ENCODE measurements at regions not wholly inside any gene's neighbourhood (a gene's known extent, or its start where the extent isn't known, plus 50 kb on each side); places are given as distances from the start of the nearest gene placed in this dataset.

DNA sequence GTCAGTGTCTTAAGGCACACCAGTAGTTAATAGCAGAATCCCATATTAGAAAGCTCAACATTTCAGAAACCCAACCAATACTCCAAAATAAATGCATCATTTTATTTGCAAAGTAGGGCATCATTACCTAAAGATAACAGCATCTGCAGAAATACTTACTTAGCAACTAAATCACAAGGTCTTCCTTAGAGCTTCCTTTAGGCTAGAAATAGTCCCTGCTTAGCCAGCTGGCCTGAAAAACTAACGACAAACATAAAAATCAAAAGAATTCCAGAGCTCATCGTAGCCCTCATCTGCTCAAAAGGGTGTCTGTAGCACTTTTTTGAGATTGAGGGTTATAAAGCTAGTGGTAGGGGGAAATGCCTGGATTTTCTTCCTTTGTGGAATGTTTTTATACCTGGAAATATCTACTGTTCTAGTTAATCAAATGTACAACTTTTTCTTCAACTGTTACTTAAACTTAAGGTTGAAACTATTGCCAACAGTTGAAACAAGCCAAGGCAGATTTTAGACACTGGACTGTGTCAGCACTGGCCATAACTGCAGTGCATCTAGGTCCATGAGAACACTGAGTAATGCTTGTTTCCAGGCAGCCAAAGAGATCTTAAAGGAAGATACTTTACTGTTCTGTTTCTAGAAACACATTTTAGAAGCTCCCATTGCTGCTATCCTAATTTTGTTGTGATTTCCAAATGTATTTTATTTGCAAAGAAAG lies 129.4 kb upstream of the RASA1 start:
- POLR2A ChIA-PET, result no interaction called here
- no TSS peak for BruUV-seq (replicated peaks)
- ATAC-seq, result no peak
- no peak overlapping the region for H3K27ac ChIP-seq (ENCODE audit: low read length)
- in situ Hi-C loops (cut with HindIII; ENCODE audit: low pct_unique_long_range_greater_than_20kb, low sequenced_read_pairs) (no loop called here), intact Hi-C loops (cut with micrococcal nuclease; ENCODE audit: unreplicated experiment) (no loop called here)
- DNase-seq (ENCODE audit: low read depth, low spot score), result no peak
- H3K27me3 ChIP-seq (ENCODE audit: control insufficient read depth, insufficient read depth, low read length), result no peaks in the 10 kb centered on the region
- H3K36me3 ChIP-seq (ENCODE audit: control insufficient read depth, insufficient read depth, low read length), result no peaks in the 10 kb centered on the region
- no peak overlapping the region for H3K4me3 ChIP-seq (ENCODE audit: low read depth in 2 of 2, low read length in 2 of 2)
- TF ChIP-seq SIN3A (IDR thresholded peaks at IDR 0.05; ENCODE audit: borderline replicate concordance, insufficient read depth, low read depth, low read length) (no peak), TCF7L2 (IDR thresholded peaks at IDR 0.05; ENCODE audit: low read depth, low read length) (no peak), POLR2AphosphoS5 (IDR thresholded peaks at IDR 0.05; ENCODE audit: low read depth, low read length) (no peak)
- TF ChIP-seq, protein P1, sequence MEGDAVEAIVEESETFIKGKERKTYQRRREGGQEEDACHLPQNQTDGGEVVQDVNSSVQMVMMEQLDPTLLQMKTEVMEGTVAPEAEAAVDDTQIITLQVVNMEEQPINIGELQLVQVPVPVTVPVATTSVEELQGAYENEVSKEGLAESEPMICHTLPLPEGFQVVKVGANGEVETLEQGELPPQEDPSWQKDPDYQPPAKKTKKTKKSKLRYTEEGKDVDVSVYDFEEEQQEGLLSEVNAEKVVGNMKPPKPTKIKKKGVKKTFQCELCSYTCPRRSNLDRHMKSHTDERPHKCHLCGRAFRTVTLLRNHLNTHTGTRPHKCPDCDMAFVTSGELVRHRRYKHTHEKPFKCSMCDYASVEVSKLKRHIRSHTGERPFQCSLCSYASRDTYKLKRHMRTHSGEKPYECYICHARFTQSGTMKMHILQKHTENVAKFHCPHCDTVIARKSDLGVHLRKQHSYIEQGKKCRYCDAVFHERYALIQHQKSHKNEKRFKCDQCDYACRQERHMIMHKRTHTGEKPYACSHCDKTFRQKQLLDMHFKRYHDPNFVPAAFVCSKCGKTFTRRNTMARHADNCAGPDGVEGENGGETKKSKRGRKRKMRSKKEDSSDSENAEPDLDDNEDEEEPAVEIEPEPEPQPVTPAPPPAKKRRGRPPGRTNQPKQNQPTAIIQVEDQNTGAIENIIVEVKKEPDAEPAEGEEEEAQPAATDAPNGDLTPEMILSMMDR (IDR thresholded peaks at IDR 0.05), result no peak
- TF ChIP-seq, protein P2, sequence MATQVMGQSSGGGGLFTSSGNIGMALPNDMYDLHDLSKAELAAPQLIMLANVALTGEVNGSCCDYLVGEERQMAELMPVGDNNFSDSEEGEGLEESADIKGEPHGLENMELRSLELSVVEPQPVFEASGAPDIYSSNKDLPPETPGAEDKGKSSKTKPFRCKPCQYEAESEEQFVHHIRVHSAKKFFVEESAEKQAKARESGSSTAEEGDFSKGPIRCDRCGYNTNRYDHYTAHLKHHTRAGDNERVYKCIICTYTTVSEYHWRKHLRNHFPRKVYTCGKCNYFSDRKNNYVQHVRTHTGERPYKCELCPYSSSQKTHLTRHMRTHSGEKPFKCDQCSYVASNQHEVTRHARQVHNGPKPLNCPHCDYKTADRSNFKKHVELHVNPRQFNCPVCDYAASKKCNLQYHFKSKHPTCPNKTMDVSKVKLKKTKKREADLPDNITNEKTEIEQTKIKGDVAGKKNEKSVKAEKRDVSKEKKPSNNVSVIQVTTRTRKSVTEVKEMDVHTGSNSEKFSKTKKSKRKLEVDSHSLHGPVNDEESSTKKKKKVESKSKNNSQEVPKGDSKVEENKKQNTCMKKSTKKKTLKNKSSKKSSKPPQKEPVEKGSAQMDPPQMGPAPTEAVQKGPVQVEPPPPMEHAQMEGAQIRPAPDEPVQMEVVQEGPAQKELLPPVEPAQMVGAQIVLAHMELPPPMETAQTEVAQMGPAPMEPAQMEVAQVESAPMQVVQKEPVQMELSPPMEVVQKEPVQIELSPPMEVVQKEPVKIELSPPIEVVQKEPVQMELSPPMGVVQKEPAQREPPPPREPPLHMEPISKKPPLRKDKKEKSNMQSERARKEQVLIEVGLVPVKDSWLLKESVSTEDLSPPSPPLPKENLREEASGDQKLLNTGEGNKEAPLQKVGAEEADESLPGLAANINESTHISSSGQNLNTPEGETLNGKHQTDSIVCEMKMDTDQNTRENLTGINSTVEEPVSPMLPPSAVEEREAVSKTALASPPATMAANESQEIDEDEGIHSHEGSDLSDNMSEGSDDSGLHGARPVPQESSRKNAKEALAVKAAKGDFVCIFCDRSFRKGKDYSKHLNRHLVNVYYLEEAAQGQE (IDR thresholded peaks at IDR 0.05; ENCODE audit: insufficient read depth in 1 of 2, low read depth in 2 of 2, low read length in 1 of 2), result no peak
- CTCF ChIA-PET, result no interaction called here
- H3K9me3 ChIP-seq (ENCODE audit: control insufficient read depth, insufficient read depth, low read depth, low read length), result no peaks in the 10 kb centered on the region
- H3K4me1 ChIP-seq (ENCODE audit: control insufficient read depth, insufficient read depth, low read length), result no peaks in the 10 kb centered on the region

DNA sequence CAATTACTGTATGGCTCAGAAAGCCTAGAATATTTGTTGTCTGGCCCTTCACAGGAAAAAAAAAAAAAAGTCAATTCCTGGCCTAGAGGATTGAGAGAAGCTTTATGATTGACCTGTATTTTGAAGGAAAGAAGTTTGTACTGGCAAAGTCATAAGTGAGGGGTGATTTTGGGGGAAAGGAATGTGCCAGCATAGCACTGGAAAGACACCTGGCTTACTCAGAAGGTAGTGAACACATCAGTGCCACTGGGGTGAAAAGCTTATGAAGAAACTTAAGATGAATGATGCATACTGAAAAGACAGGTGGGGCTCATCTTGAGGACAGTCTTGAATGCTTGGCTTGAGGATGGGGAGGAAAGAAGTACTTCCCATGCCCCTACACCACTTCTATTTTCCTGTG lies 127.9 kb upstream of the RASA1 start:
- CTCF ChIA-PET, result no interaction called here
- in situ Hi-C loops (cut with HindIII; ENCODE audit: low pct_unique_long_range_greater_than_20kb, low sequenced_read_pairs) (no loop called here), intact Hi-C loops (cut with micrococcal nuclease; ENCODE audit: unreplicated experiment) (no loop called here)
- POLR2A ChIA-PET, result interaction anchor here (0.6 kb wide), 1 partner anchor 49 kb away, joined by 5 read pairs; no protein-coding TSS in a partner anchor
- ATAC-seq (no peak), DNase-seq (ENCODE audit: low read depth, low spot score) (no peak)
- no peak overlapping the region for H3K27ac ChIP-seq (ENCODE audit: low read length)
- H3K4me3 ChIP-seq (ENCODE audit: low read depth in 2 of 2, low read length in 2 of 2), result no peak overlapping the region
- no peaks in the 10 kb centered on the region for H3K9me3 ChIP-seq (ENCODE audit: control insufficient read depth, insufficient read depth, low read depth, low read length)
- TF ChIP-seq, protein P1 (IDR thresholded peaks at IDR 0.05), result no peak
- TF ChIP-seq, protein P2 (IDR thresholded peaks at IDR 0.05; ENCODE audit: insufficient read depth in 1 of 2, low read depth in 2 of 2, low read length in 1 of 2), result no peak
- H3K4me1 ChIP-seq (ENCODE audit: control insufficient read depth, insufficient read depth, low read length), result no peaks in the 10 kb centered on the region
- H3K36me3 ChIP-seq (ENCODE audit: control insufficient read depth, insufficient read depth, low read length), result no peaks in the 10 kb centered on the region
- H3K27me3 ChIP-seq (ENCODE audit: control insufficient read depth, insufficient read depth, low read length), result no peaks in the 10 kb centered on the region
- no TSS peak for BruUV-seq (replicated peaks)
